ENCODE measurements at regions not wholly inside any gene's neighbourhood (a gene's known extent, or its start where the extent isn't known, plus 50 kb on each side); places are given as distances from the start of the nearest gene placed in this dataset.

- DNase-seq = no peak
- Mint-ChIP-seq H3K27me3 (no peaks in the 10 kb centered on the region), H3K9me3 (ENCODE audit: insufficient read depth) (no peaks in the 10 kb centered on the region), H3K4me1 (no peaks in the 10 kb centered on the region), H3K4me3 (no peak overlapping the region), H3K27ac (no peak overlapping the region)
- H2AFZ ChIP-seq (ENCODE audit: insufficient read depth, low read depth, low read length, poor library complexity, severe bottlenecking) = no peak overlapping the region
- no peaks in the 10 kb centered on the region for H3K27me3 ChIP-seq (replicated peaks in 1 of 4; ENCODE audit: control extremely low read depth in 1 of 4, control insufficient read depth in 3 of 4, insufficient read depth in 4 of 4, low read length in 3 of 4)
- H3K4me1 ChIP-seq (ENCODE audit: control insufficient read depth in 2 of 2, insufficient read depth in 2 of 2, low read length in 2 of 2) = no peaks in the 10 kb centered on the region
- ChIA-PET CTCF (no interaction called here), POLR2A (no interaction called here)
- no peaks in the 10 kb centered on the region for H3K36me3 ChIP-seq (replicated peaks in 1 of 2; ENCODE audit: control extremely low read depth in 1 of 2, control insufficient read depth in 1 of 2, extremely low read depth in 1 of 2, insufficient read depth in 2 of 2, low read length in 1 of 2)
- WGBS (ENCODE audit: insufficient coverage) = 85% methylated on average over 6 of the region's 7 CpGs
- no peak for ATAC-seq (ENCODE audit: low read depth)
- no peak overlapping the region for H3K27ac ChIP-seq (ENCODE audit: low read length in 2 of 2)
- H3K79me2 ChIP-seq (ENCODE audit: control insufficient read depth, insufficient read depth, low read length) = no peaks in the 10 kb centered on the region
- H4K20me1 ChIP-seq (ENCODE audit: control insufficient read depth, insufficient read depth, low read length, poor library complexity, severe bottlenecking) = no peaks in the 10 kb centered on the region
- no peak overlapping the region for H3K4me3 ChIP-seq (ENCODE audit: control extremely low read depth in 1 of 5, extremely low read depth in 1 of 5, insufficient read depth in 1 of 5, low read depth in 2 of 5, low read length in 4 of 5)
- no peak overlapping the region for H3K9ac ChIP-seq (ENCODE audit: low read length)
- no peak overlapping the region for H3K4me2 ChIP-seq (replicated peaks; ENCODE audit: low read depth, low read length, poor library complexity, severe bottlenecking)
- intact Hi-C loops (cut with micrococcal nuclease) = no loop called here
- TF ChIP-seq CTCF (IDR thresholded peaks at IDR 0.05) = no peak
- TF ChIP-seq EZH2 (IDR thresholded peaks at IDR 0.05; ENCODE audit: borderline replicate concordance, insufficient read depth, low read depth, low read length, poor library complexity, severe bottlenecking) = no peak
- H3K9me3 ChIP-seq (ENCODE audit: control extremely low read depth in 1 of 3, control insufficient read depth in 2 of 3, insufficient read depth in 1 of 3, low read length in 2 of 3) = no peaks in the 10 kb centered on the region
Measured at GRCh38 chr14:58816416-58817115, 178.8 kb downstream of the DACT1 start.

GRCh38 chr14:58817846-58818245 lies 180.1 kb downstream of the DACT1 start:
- Mint-ChIP-seq H3K4me1 (no peaks in the 10 kb centered on the region), H3K27ac (no peak overlapping the region), H3K9me3 (ENCODE audit: insufficient read depth) (no peaks in the 10 kb centered on the region), H3K27me3 (no peaks in the 10 kb centered on the region), H3K4me3 (no peak overlapping the region)
- Histone ChIP-seq H3K4me2 (replicated peaks; ENCODE audit: low read depth, low read length, poor library complexity, severe bottlenecking) (no peak overlapping the region), H3K4me1 (ENCODE audit: control insufficient read depth in 2 of 2, insufficient read depth in 2 of 2, low read length in 2 of 2) (no peaks in the 10 kb centered on the region), H3K79me2 (ENCODE audit: control insufficient read depth, insufficient read depth, low read length) (no peaks in the 10 kb centered on the region), H3K27ac (ENCODE audit: low read length in 2 of 2) (no peak overlapping the region), H4K20me1 (ENCODE audit: control insufficient read depth, insufficient read depth, low read length, poor library complexity, severe bottlenecking) (no peaks in the 10 kb centered on the region), H3K9ac (ENCODE audit: low read length) (no peak overlapping the region), H3K27me3 (replicated peaks in 1 of 4; ENCODE audit: control extremely low read depth in 1 of 4, control insufficient read depth in 3 of 4, insufficient read depth in 4 of 4, low read length in 3 of 4) (no peaks in the 10 kb centered on the region), H3K9me3 (ENCODE audit: control extremely low read depth in 1 of 3, control insufficient read depth in 2 of 3, insufficient read depth in 1 of 3, low read length in 2 of 3) (no peaks in the 10 kb centered on the region), H3K4me3 (ENCODE audit: control extremely low read depth in 1 of 5, extremely low read depth in 1 of 5, insufficient read depth in 1 of 5, low read depth in 2 of 5, low read length in 4 of 5) (no peak overlapping the region), H3K36me3 (replicated peaks in 1 of 2; ENCODE audit: control extremely low read depth in 1 of 2, control insufficient read depth in 1 of 2, extremely low read depth in 1 of 2, insufficient read depth in 2 of 2, low read length in 1 of 2) (no peaks in the 10 kb centered on the region), H2AFZ (ENCODE audit: insufficient read depth, low read depth, low read length, poor library complexity, severe bottlenecking) (no peak overlapping the region)
- TF ChIP-seq EZH2 (IDR thresholded peaks at IDR 0.05; ENCODE audit: borderline replicate concordance, insufficient read depth, low read depth, low read length, poor library complexity, severe bottlenecking) = no peak
- no peak for TF ChIP-seq CTCF (IDR thresholded peaks at IDR 0.05)
- intact Hi-C loops (cut with micrococcal nuclease) = no loop called here
- ATAC-seq (ENCODE audit: low read depth) = no peak
- WGBS (ENCODE audit: insufficient coverage) = no CpG with 5 or more reads among the region's 1 CpG
- no peak for DNase-seq
- ChIA-PET POLR2A (no interaction called here), CTCF (no interaction called here)

All from B cell (primary cell).